ENCODE measurements at regions not wholly inside any gene's neighbourhood (a gene's known extent, or its start where the extent isn't known, plus 50 kb on each side); places are given as distances from the start of the nearest gene placed in this dataset.

DNA sequence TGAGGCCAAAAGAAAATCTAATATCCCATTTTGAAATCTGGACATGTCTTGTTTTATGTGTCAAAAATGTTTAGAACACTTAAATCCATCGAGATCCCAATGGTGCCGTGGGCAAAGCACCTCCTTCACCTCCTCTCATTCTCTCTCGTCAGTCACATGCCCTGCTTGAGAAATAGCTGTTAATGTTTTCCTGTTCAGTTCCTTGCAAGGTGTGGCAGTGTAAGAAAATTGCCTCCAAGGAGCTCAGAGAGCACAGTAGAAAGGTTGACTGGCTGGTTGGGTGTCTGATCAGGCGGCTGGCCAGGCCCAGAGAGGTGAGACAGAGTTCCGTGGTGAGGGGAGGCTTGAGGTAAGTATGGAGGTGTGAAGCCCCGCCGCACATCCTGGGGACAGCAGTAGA is 210.2 kb downstream of the TSN start:
- Histone ChIP-seq H3K9me3 (ENCODE audit: insufficient read depth in 2 of 2, low read depth in 1 of 2, low read length in 1 of 2) (no peaks in the 10 kb centered on the region), H3K4me1 (replicated peaks in 1 of 4; ENCODE audit: control insufficient read depth in 3 of 4, insufficient read depth in 4 of 4, low read length in 3 of 4) (no peaks in the 10 kb centered on the region), H4K20me1 (replicated peaks in 1 of 2; ENCODE audit: control insufficient read depth in 1 of 2, insufficient read depth in 2 of 2, low read length in 2 of 2) (no peaks in the 10 kb centered on the region), H2BK12ac (ENCODE audit: low read depth, low read length) (no peak overlapping the region), H4K91ac (replicated peaks; ENCODE audit: insufficient read length, low read length) (no peak overlapping the region), H2BK120ac (replicated peaks; ENCODE audit: low read depth, low read length) (no peak overlapping the region), H3K27me3 (replicated peaks in 1 of 4; ENCODE audit: control insufficient read depth in 3 of 4, extremely low read depth in 1 of 4, insufficient read depth in 3 of 4, low read length in 3 of 4) (no peaks in the 10 kb centered on the region), H3K79me2 (ENCODE audit: control insufficient read depth in 1 of 2, insufficient read depth in 2 of 2, low read length in 2 of 2) (no peaks in the 10 kb centered on the region), H3K27ac (ENCODE audit: low read depth, low read length) (no peak overlapping the region), H3K56ac (replicated peaks; ENCODE audit: insufficient read length, low read depth, low read length) (no peak overlapping the region), H2BK15ac (ENCODE audit: low read length) (no peak overlapping the region), H2AFZ (ENCODE audit: low read length) (no peak overlapping the region), H3K9ac (replicated peaks in 1 of 4; ENCODE audit: extremely low read depth in 1 of 4, low read depth in 3 of 4, low read length in 3 of 4) (no peak overlapping the region), H3K36me3 (ENCODE audit: control insufficient read depth in 2 of 4, insufficient read depth in 4 of 4, low read length in 3 of 4) (no peaks in the 10 kb centered on the region), H4K5ac (ENCODE audit: insufficient read length, low read depth, low read length) (no peak overlapping the region), H3K79me1 (ENCODE audit: low read depth, low read length) (no peaks in the 10 kb centered on the region), H2BK20ac (ENCODE audit: low read length) (no peak overlapping the region), H2AK5ac (ENCODE audit: low read depth, low read length) (no peak overlapping the region), H2BK5ac (ENCODE audit: low read depth, low read length) (no peak overlapping the region), H3K4me2 (ENCODE audit: insufficient read depth in 1 of 2, low read depth in 2 of 2, low read length in 2 of 2) (no peak overlapping the region), H3K4me3 (ENCODE audit: extremely low read depth in 1 of 4, insufficient read depth in 2 of 4, low read depth in 3 of 4, low read length in 4 of 4) (no peak overlapping the region), H3K18ac (ENCODE audit: extremely low read depth, low read length) (no peak overlapping the region), H3K23me2 (ENCODE audit: low read depth, low read length) (no peaks in the 10 kb centered on the region), H3K4ac (replicated peaks; ENCODE audit: insufficient read length, low read depth, low read length) (no peak overlapping the region), H3K14ac (ENCODE audit: insufficient read length) (no peak overlapping the region), H3K23ac (ENCODE audit: insufficient read length) (no peak overlapping the region), H4K8ac (ENCODE audit: extremely low read depth, insufficient read depth, low read length) (no peak overlapping the region)
- 92% methylated on average over 7 of the region's 7 CpGs; no CpG with 5 or more reads in 1 of the 2 experiments for WGBS, 2 experiments (ENCODE audit: extremely low coverage in 1 of 2, insufficient coverage in 1 of 2, insufficient read length in 1 of 2, insufficient replicate concordance in 2 of 2, low coverage in 1 of 2, low lambda C conversion rate in 2 of 2, missing lambda C conversion rate in 1 of 2)
- DNase-seq (ENCODE audit: low read depth in 1 of 2, low spot score in 2 of 2) (no peak), FAIRE-seq (no peak)
- ChIA-PET CTCF (ENCODE audit: partially characterized antibody) (interaction anchor here (1.1 kb wide), 1 partner anchor 64 kb away, joined by 3 read pairs; no protein-coding TSS in a partner anchor), POLR2A (ENCODE audit: partially characterized antibody) (no interaction called here)
- no peak for TF ChIP-seq EP300 (IDR thresholded peaks at IDR 0.05; ENCODE audit: borderline replicate concordance in 1 of 2, low read depth in 2 of 2, low read length in 2 of 2)
- TF ChIP-seq HDAC6 (IDR thresholded peaks at IDR 0.05; ENCODE audit: low read depth, low read length) = no peak
- TF ChIP-seq MAFK (IDR thresholded peaks at IDR 0.05; ENCODE audit: low read depth, low read length) = no peak
- TF ChIP-seq FOSL1 (IDR thresholded peaks at IDR 0.05; ENCODE audit: insufficient read depth, low read depth, low read length) = no peak
- no peak for TF ChIP-seq POLR2A (IDR thresholded peaks at IDR 0.05; ENCODE audit: control extremely low read depth in 1 of 2, low read depth in 2 of 2, low read length in 2 of 2)
- TF ChIP-seq SP2 (IDR thresholded peaks at IDR 0.05; ENCODE audit: low read length) = no peak
- TF ChIP-seq CBX5 (IDR thresholded peaks at IDR 0.05; ENCODE audit: low read depth, low read length) = no peak
- no peak for TF ChIP-seq SAP30 (IDR thresholded peaks at IDR 0.05; ENCODE audit: insufficient read depth, insufficient replicate concordance, low read length)
- no peak for TF ChIP-seq TAF1 (IDR thresholded peaks at IDR 0.05; ENCODE audit: low read depth, low read length)
- no peak for TF ChIP-seq SIN3A (conservative IDR thresholded peaks at IDR 0.05 in 1 of 2, IDR thresholded peaks at IDR 0.05 in 1 of 2; ENCODE audit: low read depth in 1 of 2, low read length in 2 of 2)
- TF ChIP-seq KDM5A (IDR thresholded peaks at IDR 0.05; ENCODE audit: low read length) = no peak
- TF ChIP-seq GABPA (IDR thresholded peaks at IDR 0.05; ENCODE audit: borderline replicate concordance, insufficient read depth, low read length) = no peak
- no peak for TF ChIP-seq RXRA (IDR thresholded peaks at IDR 0.05; ENCODE audit: insufficient read depth, low read depth, low read length)
- no peak for TF ChIP-seq GTF2F1 (IDR thresholded peaks at IDR 0.05; ENCODE audit: borderline replicate concordance, low read depth, low read length)
- no peak for TF ChIP-seq SP4 (IDR thresholded peaks at IDR 0.05; ENCODE audit: low read length)
- no peak for TF ChIP-seq YY1 (IDR thresholded peaks at IDR 0.05; ENCODE audit: low read depth, low read length)
